OCI-LY1 (cell line): ENCODE measurements at regions not wholly inside any gene's neighbourhood (a gene's known extent, or its start where the extent isn't known, plus 50 kb on each side); places are given as distances from the start of the nearest gene placed in this dataset.
"Not testable (repeated sequence)": the region's sequence is repeated elsewhere in the genome, so short reads cannot be mapped to it uniquely, and the experiment has no call there.

Experiments
- H2AFZ ChIP-seq: fragments of 200-600 bp; sonication (generic), shearing (Covaris generic); 2 replicates; pipeline ENCODE4 v1.6.0; 2014; ENCODE audit warnings: antibody characterized with exemption, mild to moderate bottlenecking, low read length
- H3F3A ChIP-seq: fragments of 200-600 bp; sonication (generic), shearing (Covaris generic); 2 replicates; pipeline ENCODE4 v1.6.0; 2014; ENCODE audit warnings: mild to moderate bottlenecking, antibody characterized with exemption, low read length, moderate library complexity; ENCODE audit not compliant: insufficient read depth
- H3K27ac ChIP-seq: fragments of 200-600 bp; sonication (generic); 2 replicates; pipeline ENCODE4 v1.5.1; 2014; ENCODE audit warnings: low read length, mixed run types, mild to moderate bottlenecking, low read depth; ENCODE audit not compliant: poor library complexity, severe bottlenecking
- H3K27me3 ChIP-seq: fragments of 200-600 bp; sonication (generic); 2 replicates; pipeline ENCODE4 v1.6.0; 2014; ENCODE audit warnings: antibody characterized with exemption, mild to moderate bottlenecking, low read length, moderate library complexity; ENCODE audit not compliant: insufficient read depth
- H3K36me3 ChIP-seq: fragments of 200-600 bp; sonication (generic); 2 replicates; pipeline ENCODE4 v1.6.1; 2014; ENCODE audit warnings: mild to moderate bottlenecking, antibody characterized with exemption, low read length, moderate library complexity, mixed read lengths; ENCODE audit not compliant: insufficient read depth
- H3K4me1 ChIP-seq: fragments of 200-600 bp; sonication (generic); 2 replicates; pipeline ENCODE4 v1.5.1; 2014; ENCODE audit warnings: mild to moderate bottlenecking, low read length, moderate library complexity; ENCODE audit not compliant: insufficient read depth, severe bottlenecking
- H3K4me2 ChIP-seq: fragments of 200-600 bp; sonication (generic), shearing (Covaris generic); 2 replicates; pipeline ENCODE4 v1.6.1; 2014; ENCODE audit warnings: low read length
- H3K4me3 ChIP-seq: fragments of 200-600 bp; sonication (generic); 2 replicates; pipeline ENCODE4 v1.5.1; 2014; ENCODE audit warnings: low read length, low read depth, mild to moderate bottlenecking, mixed read lengths; ENCODE audit not compliant: poor library complexity, severe bottlenecking
- H3K79me2 ChIP-seq: fragments of 200-600 bp; shearing (Covaris generic); 2 replicates; pipeline ENCODE4 v1.6.1; 2016; ENCODE audit warnings: mixed run types, low read length, mixed read lengths; ENCODE audit not compliant: insufficient read depth
- H3K9ac ChIP-seq: fragments of 200-600 bp; sonication (generic), shearing (Covaris generic); 2 replicates; pipeline ENCODE4 v1.6.1; 2014; ENCODE audit warnings: mild to moderate bottlenecking, low read length, mixed read lengths
- H3K9me2 ChIP-seq: fragments of 200-600 bp; sonication (generic), shearing (Covaris generic); 2 replicates; pipeline ENCODE4 v1.6.1; 2014; ENCODE audit warnings: low read depth, mild to moderate bottlenecking, low read length, mixed read lengths
- H3K9me3 ChIP-seq: fragments of 200-600 bp; shearing (Covaris generic); 2 replicates; pipeline ENCODE4 v1.6.1; 2014; ENCODE audit warnings: low read length, mixed read lengths
- H4K20me1 ChIP-seq: fragments of 200-600 bp; sonication (generic), shearing (Covaris generic); 2 replicates; pipeline ENCODE4 v1.6.0; 2016; ENCODE audit warnings: mild to moderate bottlenecking, low read length; ENCODE audit not compliant: insufficient read depth
- CTCF ChIP-seq: fragments of 200-600 bp; sonication (generic), shearing (Covaris generic); IDR thresholded peaks from 2 replicates; pipeline ENCODE4 v1.5.1; 2017; ENCODE audit warnings: mild to moderate bottlenecking, antibody characterized with exemption, low read length, moderate library complexity, mixed read lengths
- EZH2 ChIP-seq: fragments of 200-600 bp; sonication (generic), shearing (Covaris generic); IDR thresholded peaks from 2 replicates; pipeline ENCODE4 v1.8.0; 2017; ENCODE audit warnings: borderline replicate concordance, mixed run types, mild to moderate bottlenecking, antibody characterized with exemption, low read length, moderate library complexity, mixed read lengths

GRCh38 chrX:76555816-76556215, 128.3 kb downstream of the MAGEE1 start:
- no peaks in the 10 kb centered on the region for H3K9me3 ChIP-seq

GRCh38 chrX:76564842-76565241, 137.3 kb downstream of the MAGEE1 start:
- H2AFZ ChIP-seq, H3K27me3 ChIP-seq, H4K20me1 ChIP-seq, H3K4me2 ChIP-seq, H3K9me2 ChIP-seq, H3K4me3 ChIP-seq, H3K79me2 ChIP-seq, H3K9me3 ChIP-seq, H3K36me3 ChIP-seq, H3K9ac ChIP-seq, H3K4me1 ChIP-seq, H3K27ac ChIP-seq, H3F3A ChIP-seq: not testable (repeated sequence)

More at GRCh38 chrX:76555816-76556215, 128.3 kb downstream of the MAGEE1 start:
- TF ChIP-seq CTCF (peak; percentile 49; the same call in 1 of the 2 replicates), EZH2 (no peak)
- no peaks in the 10 kb centered on the region for H3K79me2 ChIP-seq
- no peak overlapping the region for H2AFZ ChIP-seq
- H3K4me1 ChIP-seq, result no peaks in the 10 kb centered on the region
- H3K4me3 ChIP-seq, result no peak overlapping the region
- no peaks in the 10 kb centered on the region for H4K20me1 ChIP-seq
- H3K27ac ChIP-seq, result no peak overlapping the region
- H3K9ac ChIP-seq, result no peak overlapping the region
- H3K27me3 ChIP-seq, result no peaks in the 10 kb centered on the region
- H3F3A ChIP-seq, result no peaks in the 10 kb centered on the region
- no peaks in the 10 kb centered on the region for H3K36me3 ChIP-seq
- no peak overlapping the region for H3K4me2 ChIP-seq
- no peaks in the 10 kb centered on the region for H3K9me2 ChIP-seq

GRCh38 chrX:76605390-76605789, 177.9 kb downstream of the MAGEE1 start:
- TF ChIP-seq CTCF (no peak), EZH2 (no peak)
- Histone ChIP-seq H3K4me3 (no peak overlapping the region), H2AFZ (no peak overlapping the region)

GRCh38 chrX:76617020-76617419, 189.5 kb downstream of the MAGEE1 start:
- H3K9me3 ChIP-seq, result no peaks in the 10 kb centered on the region
- TF ChIP-seq CTCF (no peak), EZH2 (no peak)
- H3K4me1 ChIP-seq, result no peaks in the 10 kb centered on the region
- H3K36me3 ChIP-seq, result no peaks in the 10 kb centered on the region
- H3K79me2 ChIP-seq, result no peaks in the 10 kb centered on the region
- H3K9ac ChIP-seq, result no peak overlapping the region
- no peak overlapping the region for H3K27ac ChIP-seq
- no peaks in the 10 kb centered on the region for H3K27me3 ChIP-seq
- H3K9me2 ChIP-seq, result no peaks in the 10 kb centered on the region
- no peaks in the 10 kb centered on the region for H4K20me1 ChIP-seq
- no peak overlapping the region for H3K4me3 ChIP-seq
- no peaks in the 10 kb centered on the region for H3F3A ChIP-seq
- no peak overlapping the region for H3K4me2 ChIP-seq
- H2AFZ ChIP-seq, result no peak overlapping the region

More at GRCh38 chrX:76605390-76605789, 177.9 kb downstream of the MAGEE1 start:
- H4K20me1 ChIP-seq, result no peaks in the 10 kb centered on the region
- H3K36me3 ChIP-seq, result no peaks in the 10 kb centered on the region
- H3K9ac ChIP-seq, result no peak overlapping the region
- no peaks in the 10 kb centered on the region for H3K9me2 ChIP-seq
- no peaks in the 10 kb centered on the region for H3F3A ChIP-seq
- no peaks in the 10 kb centered on the region for H3K79me2 ChIP-seq
- no peaks in the 10 kb centered on the region for H3K9me3 ChIP-seq
- no peak overlapping the region for H3K4me2 ChIP-seq
- H3K4me1 ChIP-seq, result no peaks in the 10 kb centered on the region
- no peaks in the 10 kb centered on the region for H3K27me3 ChIP-seq
- H3K27ac ChIP-seq, result no peak overlapping the region
